ENCODE measurements at regions not wholly inside any gene's neighbourhood (a gene's known extent, or its start where the extent isn't known, plus 50 kb on each side); places are given as distances from the start of the nearest gene placed in this dataset.

GRCh38 chr15:48059791-48060190 lies 61.0 kb upstream of the SLC24A5 start:
- POLR2A ChIA-PET = no interaction called here
- no peak for TF ChIP-seq CTCF (IDR thresholded peaks at IDR 0.05; ENCODE audit: insufficient read depth, low read depth, low read length)

GRCh38 chr15:48060396-48060795 lies 60.4 kb upstream of the SLC24A5 start:
- ChIA-PET POLR2A (no interaction called here), CTCF (interaction anchor here (0.6 kb wide), 1 partner anchor 16 kb away, joined by 3 read pairs; no protein-coding TSS in a partner anchor)
- no peaks in the 10 kb centered on the region for H3K36me3 ChIP-seq (ENCODE audit: control insufficient read depth, insufficient read depth, low read length)
- no peaks in the 10 kb centered on the region for H3K27me3 ChIP-seq (ENCODE audit: control insufficient read depth, insufficient read depth, low read length)
- no peak for TF ChIP-seq CTCF (IDR thresholded peaks at IDR 0.05; ENCODE audit: insufficient read depth, low read depth, low read length)
- DNase-seq (ENCODE audit: low read depth) = no peak
- H3K4me3 ChIP-seq (ENCODE audit: low read depth, low read length) = no peak overlapping the region

More at GRCh38 chr15:48059791-48060190, 61.0 kb upstream of the SLC24A5 start:
- H3K36me3 ChIP-seq (ENCODE audit: control insufficient read depth, insufficient read depth, low read length) = no peaks in the 10 kb centered on the region
- no peaks in the 10 kb centered on the region for H3K27me3 ChIP-seq (ENCODE audit: control insufficient read depth, insufficient read depth, low read length)
- no peak overlapping the region for H3K4me3 ChIP-seq (ENCODE audit: low read depth, low read length)
- no peak for DNase-seq (ENCODE audit: low read depth)
- CTCF ChIA-PET = interaction anchor here (0.6 kb wide), 1 partner anchor 17 kb away, joined by 3 read pairs; no protein-coding TSS in a partner anchor

- POLR2A ChIA-PET = no interaction called here
- Histone ChIP-seq H3K27me3 (ENCODE audit: control insufficient read depth, insufficient read depth, low read length) (no peaks in the 10 kb centered on the region), H3K36me3 (ENCODE audit: control insufficient read depth, insufficient read depth, low read length) (no peaks in the 10 kb centered on the region), H3K4me3 (ENCODE audit: low read depth, low read length) (no peak overlapping the region)
- no peak for TF ChIP-seq CTCF (IDR thresholded peaks at IDR 0.05; ENCODE audit: insufficient read depth, low read depth, low read length)
- DNase-seq (ENCODE audit: low read depth) = no peak
- CTCF ChIA-PET = no interaction called here
These were observed 59.2 kb upstream of the SLC24A5 start for GRCh38 chr15:48061605-48062004.

GRCh38 chr15:48062148-48062872 lies 58.5 kb upstream of the SLC24A5 start:
- CTCF ChIA-PET = interaction anchor here (1.0 kb wide), 1 partner anchor 49 kb away, joined by 3 read pairs; no protein-coding TSS in a partner anchor
- Histone ChIP-seq H3K36me3 (ENCODE audit: control insufficient read depth, insufficient read depth, low read length) (no peaks in the 10 kb centered on the region), H3K4me3 (ENCODE audit: low read depth, low read length) (no peak overlapping the region), H3K27me3 (ENCODE audit: control insufficient read depth, insufficient read depth, low read length) (no peaks in the 10 kb centered on the region)
- no peak for DNase-seq (ENCODE audit: low read depth)
- TF ChIP-seq CTCF (IDR thresholded peaks at IDR 0.05; ENCODE audit: insufficient read depth, low read depth, low read length) = no peak
- POLR2A ChIA-PET = no interaction called here

- H3K27me3 ChIP-seq (ENCODE audit: control insufficient read depth, insufficient read depth, low read length) = no peaks in the 10 kb centered on the region
- no peak overlapping the region for H3K4me3 ChIP-seq (ENCODE audit: low read depth, low read length)
- ChIA-PET POLR2A (no interaction called here), CTCF (interaction anchor here (1.1 kb wide), 1 partner anchor 25 kb away, joined by 4 read pairs; no protein-coding TSS in a partner anchor)
- no peak for DNase-seq (ENCODE audit: low read depth)
- no peaks in the 10 kb centered on the region for H3K36me3 ChIP-seq (ENCODE audit: control insufficient read depth, insufficient read depth, low read length)
- TF ChIP-seq CTCF (IDR thresholded peaks at IDR 0.05; ENCODE audit: insufficient read depth, low read depth, low read length) = no peak
These were observed 57.3 kb upstream of the SLC24A5 start for GRCh38 chr15:48063411-48063985.
